Astrocyte (in vitro differentiated cells and primary cell): ENCODE measurements at regions not wholly inside any gene's neighbourhood (a gene's known extent, or its start where the extent isn't known, plus 50 kb on each side); places are given as distances from the start of the nearest gene placed in this dataset.

Experiments used
- EZH2 ChIP-seq: IDR thresholded peaks from 2 replicates; pipeline ENCODE4 v1.6.1; 2012; ENCODE audit warnings: mild to moderate bottlenecking, low read length, inconsistent platforms; ENCODE audit not compliant: insufficient read depth
- TF ChIP-seq, protein P1 (sequence below): IDR thresholded peaks from 2 replicates; pipeline ENCODE4 v1.5.1; 2011; ENCODE audit warnings: low read depth, mild to moderate bottlenecking, inconsistent platforms, low read length, moderate library complexity; ENCODE audit not compliant: insufficient read depth

DNA sequence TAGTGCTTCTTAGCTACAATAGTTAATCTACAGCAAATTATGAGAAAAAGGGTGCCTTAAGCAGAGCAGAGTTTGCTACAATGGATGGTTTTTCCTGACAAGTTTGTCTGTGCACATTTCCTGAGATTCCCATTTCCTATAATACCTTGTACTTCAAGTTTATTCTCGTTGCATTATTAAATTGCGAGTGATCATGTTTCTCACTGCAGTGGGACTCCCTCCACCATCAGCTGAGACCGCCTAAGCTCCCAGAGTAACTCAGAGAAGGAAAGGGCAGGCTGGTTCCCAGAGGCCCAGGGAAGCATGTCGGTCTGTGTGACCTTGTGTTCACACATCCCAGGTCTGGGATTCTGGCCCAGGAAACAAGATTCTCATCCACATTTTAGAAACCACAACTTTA is 162.1 kb downstream of the ARL4C start:
- TF ChIP-seq, protein P1, sequence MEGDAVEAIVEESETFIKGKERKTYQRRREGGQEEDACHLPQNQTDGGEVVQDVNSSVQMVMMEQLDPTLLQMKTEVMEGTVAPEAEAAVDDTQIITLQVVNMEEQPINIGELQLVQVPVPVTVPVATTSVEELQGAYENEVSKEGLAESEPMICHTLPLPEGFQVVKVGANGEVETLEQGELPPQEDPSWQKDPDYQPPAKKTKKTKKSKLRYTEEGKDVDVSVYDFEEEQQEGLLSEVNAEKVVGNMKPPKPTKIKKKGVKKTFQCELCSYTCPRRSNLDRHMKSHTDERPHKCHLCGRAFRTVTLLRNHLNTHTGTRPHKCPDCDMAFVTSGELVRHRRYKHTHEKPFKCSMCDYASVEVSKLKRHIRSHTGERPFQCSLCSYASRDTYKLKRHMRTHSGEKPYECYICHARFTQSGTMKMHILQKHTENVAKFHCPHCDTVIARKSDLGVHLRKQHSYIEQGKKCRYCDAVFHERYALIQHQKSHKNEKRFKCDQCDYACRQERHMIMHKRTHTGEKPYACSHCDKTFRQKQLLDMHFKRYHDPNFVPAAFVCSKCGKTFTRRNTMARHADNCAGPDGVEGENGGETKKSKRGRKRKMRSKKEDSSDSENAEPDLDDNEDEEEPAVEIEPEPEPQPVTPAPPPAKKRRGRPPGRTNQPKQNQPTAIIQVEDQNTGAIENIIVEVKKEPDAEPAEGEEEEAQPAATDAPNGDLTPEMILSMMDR, result no peak
- TF ChIP-seq EZH2, result no peak
